ENCODE measurements at regions not wholly inside any gene's neighbourhood (a gene's known extent, or its start where the extent isn't known, plus 50 kb on each side); places are given as distances from the start of the nearest gene placed in this dataset.

GRCh38 chr2:12089496-12089895 is 343.1 kb downstream of the LPIN1 start:
- Histone ChIP-seq H4K20me1 (ENCODE audit: insufficient read depth, low read length) (no peaks in the 10 kb centered on the region), H3K4me3 (ENCODE audit: low read length) (no peak overlapping the region), H3K4me1 (ENCODE audit: low read length) (no peaks in the 10 kb centered on the region), H3K9ac (ENCODE audit: low read length) (no peak overlapping the region), H3K9me3 (ENCODE audit: insufficient read depth, low read length) (no peaks in the 10 kb centered on the region), H3K36me3 (replicated peaks; ENCODE audit: low read depth, low read length) (no peaks in the 10 kb centered on the region), H3K79me2 (ENCODE audit: low read length) (no peaks in the 10 kb centered on the region), H3K27me3 (ENCODE audit: low read depth, low read length) (peaks cover 2% of the 10 kb centered on the region; the same call in 1 of the 2 replicates), H3K27ac (ENCODE audit: low read length) (no peak overlapping the region), H2AFZ (ENCODE audit: low read depth, low read length) (no peak overlapping the region), H3K4me2 (ENCODE audit: low read length) (no peak overlapping the region)
- TF ChIP-seq, protein P1, sequence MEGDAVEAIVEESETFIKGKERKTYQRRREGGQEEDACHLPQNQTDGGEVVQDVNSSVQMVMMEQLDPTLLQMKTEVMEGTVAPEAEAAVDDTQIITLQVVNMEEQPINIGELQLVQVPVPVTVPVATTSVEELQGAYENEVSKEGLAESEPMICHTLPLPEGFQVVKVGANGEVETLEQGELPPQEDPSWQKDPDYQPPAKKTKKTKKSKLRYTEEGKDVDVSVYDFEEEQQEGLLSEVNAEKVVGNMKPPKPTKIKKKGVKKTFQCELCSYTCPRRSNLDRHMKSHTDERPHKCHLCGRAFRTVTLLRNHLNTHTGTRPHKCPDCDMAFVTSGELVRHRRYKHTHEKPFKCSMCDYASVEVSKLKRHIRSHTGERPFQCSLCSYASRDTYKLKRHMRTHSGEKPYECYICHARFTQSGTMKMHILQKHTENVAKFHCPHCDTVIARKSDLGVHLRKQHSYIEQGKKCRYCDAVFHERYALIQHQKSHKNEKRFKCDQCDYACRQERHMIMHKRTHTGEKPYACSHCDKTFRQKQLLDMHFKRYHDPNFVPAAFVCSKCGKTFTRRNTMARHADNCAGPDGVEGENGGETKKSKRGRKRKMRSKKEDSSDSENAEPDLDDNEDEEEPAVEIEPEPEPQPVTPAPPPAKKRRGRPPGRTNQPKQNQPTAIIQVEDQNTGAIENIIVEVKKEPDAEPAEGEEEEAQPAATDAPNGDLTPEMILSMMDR (IDR thresholded peaks at IDR 0.05; ENCODE audit: low read depth, low read length): no peak
- TF ChIP-seq EZH2phosphoT487 (IDR thresholded peaks at IDR 0.05; ENCODE audit: low read depth): no peak

- no peak overlapping the region for H3K4me2 ChIP-seq (ENCODE audit: low read length)
- H3K9ac ChIP-seq (ENCODE audit: low read length): no peak overlapping the region
- no peaks in the 10 kb centered on the region for H3K9me3 ChIP-seq (ENCODE audit: insufficient read depth, low read length)
- no peak overlapping the region for H3K27ac ChIP-seq (ENCODE audit: low read length)
- no peaks in the 10 kb centered on the region for H3K79me2 ChIP-seq (ENCODE audit: low read length)
- H3K27me3 ChIP-seq (ENCODE audit: low read depth, low read length): peaks cover 2% of the 10 kb centered on the region; the same call in 1 of the 2 replicates
- H3K4me3 ChIP-seq (ENCODE audit: low read length): no peak overlapping the region
- no peaks in the 10 kb centered on the region for H3K4me1 ChIP-seq (ENCODE audit: low read length)
- H4K20me1 ChIP-seq (ENCODE audit: insufficient read depth, low read length): no peaks in the 10 kb centered on the region
- no peak overlapping the region for H2AFZ ChIP-seq (ENCODE audit: low read depth, low read length)
- no peaks in the 10 kb centered on the region for H3K36me3 ChIP-seq (replicated peaks; ENCODE audit: low read depth, low read length)
- TF ChIP-seq EZH2phosphoT487 (IDR thresholded peaks at IDR 0.05; ENCODE audit: low read depth): no peak
- TF ChIP-seq, protein P1 (IDR thresholded peaks at IDR 0.05; ENCODE audit: low read depth, low read length): no peak
Observed at GRCh38 chr2:12090072-12090471, 343.6 kb downstream of the LPIN1 start.

DNA sequence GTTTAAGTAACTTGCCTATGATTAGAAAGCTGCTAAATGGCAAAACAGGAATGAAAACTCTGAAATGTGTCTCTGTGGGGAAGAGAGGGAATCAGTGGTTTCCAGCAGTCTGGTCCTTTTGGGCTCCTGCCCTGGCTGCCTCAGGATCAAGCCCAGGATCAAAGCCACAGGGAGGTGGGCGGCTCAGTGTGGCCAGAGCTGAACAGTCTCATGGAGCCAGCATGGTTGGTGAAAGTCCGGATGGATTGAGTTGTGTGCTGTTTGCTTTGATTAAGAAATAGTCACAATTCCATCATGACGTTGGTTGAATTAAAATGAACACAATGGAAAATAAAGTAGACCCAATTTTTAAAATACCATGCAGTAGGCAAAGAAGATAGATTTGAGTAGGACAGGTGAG is 344.2 kb downstream of the LPIN1 start:
- Histone ChIP-seq H3K9ac (ENCODE audit: low read length) (no peak overlapping the region), H3K27ac (ENCODE audit: low read length) (no peak overlapping the region), H2AFZ (ENCODE audit: low read depth, low read length) (no peak overlapping the region), H3K27me3 (ENCODE audit: low read depth, low read length) (peaks cover 2% of the 10 kb centered on the region; the same call in 1 of the 2 replicates), H3K4me1 (ENCODE audit: low read length) (no peaks in the 10 kb centered on the region), H3K79me2 (ENCODE audit: low read length) (no peaks in the 10 kb centered on the region), H3K4me2 (ENCODE audit: low read length) (no peak overlapping the region), H4K20me1 (ENCODE audit: insufficient read depth, low read length) (no peaks in the 10 kb centered on the region), H3K4me3 (ENCODE audit: low read length) (no peak overlapping the region), H3K9me3 (ENCODE audit: insufficient read depth, low read length) (no peaks in the 10 kb centered on the region), H3K36me3 (replicated peaks; ENCODE audit: low read depth, low read length) (no peaks in the 10 kb centered on the region)
- TF ChIP-seq EZH2phosphoT487 (IDR thresholded peaks at IDR 0.05; ENCODE audit: low read depth): no peak
- TF ChIP-seq, protein P1 (IDR thresholded peaks at IDR 0.05; ENCODE audit: low read depth, low read length): no peak

GRCh38 chr2:12091201-12091806 is 344.9 kb downstream of the LPIN1 start:
- H3K27ac ChIP-seq (ENCODE audit: low read length): no peak overlapping the region
- no peak overlapping the region for H3K4me2 ChIP-seq (ENCODE audit: low read length)
- no peaks in the 10 kb centered on the region for H3K4me1 ChIP-seq (ENCODE audit: low read length)
- no peaks in the 10 kb centered on the region for H3K9me3 ChIP-seq (ENCODE audit: insufficient read depth, low read length)
- TF ChIP-seq, protein P1 (IDR thresholded peaks at IDR 0.05; ENCODE audit: low read depth, low read length): no peak
- TF ChIP-seq EZH2phosphoT487 (IDR thresholded peaks at IDR 0.05; ENCODE audit: low read depth): no peak
- H3K36me3 ChIP-seq (replicated peaks; ENCODE audit: low read depth, low read length): no peaks in the 10 kb centered on the region
- no peaks in the 10 kb centered on the region for H4K20me1 ChIP-seq (ENCODE audit: insufficient read depth, low read length)
- no peaks in the 10 kb centered on the region for H3K79me2 ChIP-seq (ENCODE audit: low read length)
- H3K9ac ChIP-seq (ENCODE audit: low read length): no peak overlapping the region
- no peak overlapping the region for H2AFZ ChIP-seq (ENCODE audit: low read depth, low read length)
- H3K4me3 ChIP-seq (ENCODE audit: low read length): no peak overlapping the region
- H3K27me3 ChIP-seq (ENCODE audit: low read depth, low read length): peaks cover 2% of the 10 kb centered on the region; the same call in 1 of the 2 replicates
